AG08395 (cell line): ENCODE measurements at regions not wholly inside any gene's neighbourhood (a gene's known extent, or its start where the extent isn't known, plus 50 kb on each side); places are given as distances from the start of the nearest gene placed in this dataset.

Experiments
- DNase-seq: peaks from one replicate; pipeline ENCODE4 v3.0.0; 2012; ENCODE audit warnings: mixed read lengths, low spot score

DNA sequence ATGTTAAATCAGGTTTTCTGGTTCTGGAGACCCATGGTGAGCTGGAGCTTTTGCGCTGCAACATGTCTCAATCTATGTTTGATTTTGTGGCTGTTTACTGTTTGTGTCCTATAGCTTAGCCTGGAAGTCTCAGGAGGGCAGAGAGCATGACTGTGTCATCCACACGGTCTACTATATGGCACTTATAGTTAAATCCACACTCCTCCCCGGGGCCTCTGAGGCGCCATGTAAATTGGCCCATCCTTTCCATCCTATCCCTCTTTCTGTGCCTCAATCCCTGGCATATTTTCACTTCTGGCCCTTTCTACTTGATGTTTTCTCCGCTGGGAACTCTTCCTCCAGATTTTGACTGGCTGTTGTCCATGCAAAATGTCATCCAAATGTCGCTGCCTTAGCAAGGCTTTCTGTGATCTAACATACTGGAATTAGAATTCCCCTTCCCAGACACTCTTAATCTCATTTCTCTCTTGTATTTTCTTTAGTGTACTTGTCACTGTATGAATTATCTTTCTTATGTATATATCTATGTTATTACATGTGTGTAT, 560.8 kb upstream of the RGMA start:
- no peak for DNase-seq

GRCh38 chr15:93646193-93646592, 557.2 kb upstream of the RGMA start:
- DNase-seq: no peak

GRCh38 chr15:93645594-93645993, 556.6 kb upstream of the RGMA start:
- no peak for DNase-seq

DNA sequence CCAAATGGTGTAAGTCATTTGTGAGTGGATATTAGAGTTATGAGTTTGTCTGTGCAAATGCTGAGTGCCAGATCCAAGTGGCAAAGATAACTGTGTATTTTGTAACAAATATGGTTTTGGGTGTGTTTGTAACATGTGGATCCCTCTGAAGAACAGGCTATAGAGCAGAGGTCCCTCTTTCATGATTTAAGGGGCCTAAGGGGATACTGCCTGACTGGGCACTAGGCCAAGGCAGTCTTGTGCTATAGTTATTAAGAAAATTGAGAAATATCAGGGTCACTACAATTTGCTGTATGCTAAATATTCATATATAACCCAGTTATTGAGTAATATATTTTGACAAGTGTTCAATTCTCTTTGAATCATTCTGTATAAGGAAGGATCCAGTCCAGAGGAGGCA, 555.6 kb upstream of the RGMA start:
- no peak for DNase-seq

DNA sequence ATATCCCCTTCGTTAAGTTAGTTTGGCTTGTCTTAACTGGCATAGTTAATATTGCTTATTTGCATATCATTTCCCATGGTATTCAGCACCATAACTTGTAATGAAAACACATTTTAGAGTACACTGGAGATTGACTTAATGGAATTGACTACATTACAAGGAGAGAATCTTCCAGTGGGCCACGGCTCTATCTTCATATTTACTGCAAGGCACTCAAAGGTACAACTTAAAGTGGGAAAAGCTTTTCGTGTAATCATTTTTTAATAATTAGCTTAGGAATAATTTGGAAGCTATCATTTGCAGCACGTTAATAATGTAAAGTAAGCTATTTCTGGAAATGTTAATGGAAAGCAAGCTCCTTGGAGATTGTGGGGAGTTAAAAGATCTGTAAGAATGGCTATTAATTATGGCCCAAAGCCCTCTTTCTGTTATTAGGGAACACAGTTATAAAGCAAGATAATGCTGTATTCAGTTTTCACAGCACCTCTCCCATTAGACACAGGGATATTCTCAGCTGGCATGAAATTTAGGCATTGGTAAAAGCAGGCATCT, 551.5 kb upstream of the RGMA start:
- DNase-seq: no peak

DNA sequence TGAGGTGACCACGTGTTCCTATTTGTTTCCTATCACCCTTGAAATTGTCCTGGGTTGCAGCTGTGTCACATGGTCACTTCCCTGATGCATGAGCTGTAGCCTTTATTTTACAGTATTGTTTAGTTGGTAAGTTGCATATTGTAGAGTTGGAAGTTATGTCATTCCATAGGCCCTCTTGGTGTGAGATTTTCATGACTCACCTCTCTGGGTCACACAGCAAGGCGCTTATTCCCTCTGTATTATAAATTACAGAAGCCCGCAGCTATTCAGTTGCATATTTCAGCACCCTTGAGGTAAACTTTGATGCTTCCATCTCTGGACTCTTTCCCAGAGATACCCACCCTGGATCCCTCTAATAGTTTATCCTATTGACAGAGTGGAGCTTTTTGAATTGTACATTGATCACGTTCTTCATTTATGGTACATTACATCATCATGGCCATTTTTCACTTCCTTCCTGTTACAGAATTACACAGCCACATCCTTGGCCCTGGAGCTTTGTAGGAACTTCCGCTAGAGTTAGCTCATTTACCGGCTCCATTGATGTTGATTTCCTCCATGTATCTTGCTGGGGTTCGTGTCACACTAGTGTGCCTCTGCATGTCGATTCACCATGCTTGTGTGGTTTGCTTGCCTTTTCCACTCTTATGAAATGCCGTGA, 543.1 kb upstream of the RGMA start:
- no peak for DNase-seq

DNA sequence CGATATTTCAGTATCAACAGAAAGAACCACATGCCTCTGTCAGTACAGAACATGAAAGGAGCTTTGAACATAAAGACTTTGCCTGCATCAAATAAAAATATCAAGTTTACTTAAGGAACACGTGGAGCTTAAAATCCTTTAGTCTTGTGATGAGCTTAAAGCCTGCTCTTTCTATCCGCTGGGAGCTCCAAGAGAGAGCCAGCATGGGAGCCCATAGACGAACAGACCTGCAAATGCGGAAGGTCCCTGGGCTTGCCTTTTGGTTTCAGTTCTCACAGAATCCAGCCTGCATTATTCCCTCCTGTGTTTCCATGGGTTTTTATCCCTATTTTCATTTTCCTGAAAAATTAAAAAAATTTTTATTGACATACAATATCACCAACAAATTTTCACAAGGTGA, 530.6 kb upstream of the RGMA start:
- no peak for DNase-seq

GRCh38 chr15:93617443-93617842, 528.4 kb upstream of the RGMA start:
- DNase-seq: no peak

- no peak for DNase-seq
Observed at GRCh38 chr15:93614386-93615104, 525.5 kb upstream of the RGMA start.

GRCh38 chr15:93613386-93613785, 524.4 kb upstream of the RGMA start:
- no peak for DNase-seq

- no peak for DNase-seq
Observed at GRCh38 chr15:93612953-93613352, 523.9 kb upstream of the RGMA start.

DNA sequence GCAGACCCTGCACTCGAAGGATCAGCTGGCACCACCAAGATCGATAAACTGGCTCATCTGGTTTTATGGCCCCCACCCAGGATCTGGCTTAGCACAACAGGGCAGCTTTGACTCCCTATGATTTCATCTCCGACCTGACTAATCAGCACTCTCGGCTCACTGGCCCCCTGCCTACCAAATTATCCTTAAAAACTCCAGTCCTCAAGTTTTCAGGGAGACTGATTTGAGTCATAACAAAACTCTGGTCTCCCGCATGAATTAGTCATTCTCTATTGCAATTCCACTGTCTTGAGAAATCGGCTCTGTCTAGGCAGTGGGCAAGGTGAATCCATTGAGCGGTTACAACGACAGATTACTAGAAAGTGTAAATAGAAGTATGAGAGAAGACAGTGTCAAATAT, 521.9 kb upstream of the RGMA start:
- DNase-seq: no peak

- no peak for DNase-seq
Observed at GRCh38 chr15:93608643-93609148, 519.7 kb upstream of the RGMA start.

DNA sequence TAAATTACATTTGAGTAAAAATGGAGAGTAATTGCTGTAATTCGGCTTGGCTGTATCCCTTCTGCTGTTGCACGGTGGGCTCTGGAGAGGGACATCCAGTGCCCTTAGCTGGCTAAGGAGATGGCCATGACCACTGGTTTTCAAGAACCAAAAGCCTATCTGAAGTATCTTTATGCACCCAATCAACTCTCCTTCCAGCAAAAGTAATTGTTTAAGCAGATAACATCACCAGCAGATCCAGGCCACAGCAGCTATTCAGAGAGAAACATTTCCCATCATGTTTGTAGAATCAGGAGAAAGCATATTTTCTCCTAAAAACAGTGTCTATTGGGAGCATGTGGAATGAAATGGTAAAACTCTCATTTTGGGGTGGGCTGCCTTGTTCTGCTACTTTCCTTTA, 514.5 kb upstream of the RGMA start:
- DNase-seq: no peak

- no peak for DNase-seq
Observed at GRCh38 chr15:93587059-93587521, 498.1 kb upstream of the RGMA start.

DNA sequence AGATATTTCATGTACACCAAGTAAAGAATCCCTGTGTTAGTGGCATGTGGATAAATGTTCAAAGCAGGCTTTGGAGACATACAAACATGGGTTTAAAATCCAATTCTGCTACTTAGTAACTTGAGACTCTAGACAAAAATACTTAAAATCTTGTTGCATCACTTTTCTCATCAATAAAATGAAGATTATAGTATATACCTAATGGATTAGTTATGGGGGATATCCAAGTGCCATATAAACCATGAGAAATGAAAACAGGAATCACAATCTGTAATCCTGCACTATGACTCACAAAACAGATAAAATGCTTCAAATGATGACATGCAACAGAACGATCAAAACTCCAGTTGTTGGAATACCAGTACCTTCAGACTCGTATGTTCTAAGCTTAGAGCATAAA, 496.0 kb upstream of the RGMA start:
- DNase-seq: no peak

- no peak for DNase-seq
Observed at GRCh38 chr15:93583968-93584367, 495.0 kb upstream of the RGMA start.

DNA sequence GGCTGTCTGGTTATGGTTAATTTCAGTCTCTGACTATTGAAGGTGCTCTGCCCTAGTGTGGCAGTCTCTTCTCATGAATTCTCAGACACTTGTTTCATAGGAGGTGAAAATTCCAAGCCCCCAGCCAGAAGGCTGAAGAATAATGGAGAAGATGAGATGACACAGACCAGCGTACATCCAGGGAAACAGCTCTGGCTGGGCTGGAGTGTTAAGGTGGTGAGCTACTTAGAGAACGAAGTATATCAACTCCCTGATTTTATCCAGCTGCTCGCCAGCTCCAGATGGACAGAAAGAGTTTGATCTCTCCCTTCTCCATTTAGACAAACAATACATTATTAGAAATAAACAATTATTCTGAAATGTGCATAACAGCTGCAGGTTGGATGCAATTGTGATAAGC, 494.5 kb upstream of the RGMA start:
- no peak for DNase-seq

- DNase-seq: no peak
Observed at GRCh38 chr15:93570527-93570926, 481.5 kb upstream of the RGMA start.

GRCh38 chr15:93566762-93567161, 477.8 kb upstream of the RGMA start:
- no peak for DNase-seq

- DNase-seq: no peak
Observed at GRCh38 chr15:93565201-93565600, 476.2 kb upstream of the RGMA start.

DNA sequence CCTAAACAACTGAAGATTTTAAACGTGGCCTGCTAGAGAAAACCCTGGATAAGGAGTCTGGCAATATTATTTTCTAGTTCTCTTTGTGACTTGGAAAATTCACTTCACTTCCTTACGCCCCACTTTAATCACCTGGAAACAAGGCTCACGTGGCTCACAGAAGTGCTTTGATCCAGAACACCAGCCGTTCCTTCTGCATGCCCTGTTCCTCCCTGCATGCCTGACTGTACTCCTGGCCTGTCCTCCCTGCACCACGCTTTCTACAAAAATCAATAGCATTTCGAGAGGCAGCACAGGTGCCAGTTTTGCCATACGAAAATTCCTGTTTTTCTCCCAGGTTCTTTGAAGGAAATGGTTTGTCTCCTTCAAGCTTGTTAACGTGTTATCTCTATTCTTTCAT, 474.2 kb upstream of the RGMA start:
- DNase-seq: no peak
